ENCODE measurements at regions not wholly inside any gene's neighbourhood (a gene's known extent, or its start where the extent isn't known, plus 50 kb on each side); places are given as distances from the start of the nearest gene placed in this dataset.
A peak's percentile ranks its signal among the peaks of the same experiment; 100 is the strongest.

DNA sequence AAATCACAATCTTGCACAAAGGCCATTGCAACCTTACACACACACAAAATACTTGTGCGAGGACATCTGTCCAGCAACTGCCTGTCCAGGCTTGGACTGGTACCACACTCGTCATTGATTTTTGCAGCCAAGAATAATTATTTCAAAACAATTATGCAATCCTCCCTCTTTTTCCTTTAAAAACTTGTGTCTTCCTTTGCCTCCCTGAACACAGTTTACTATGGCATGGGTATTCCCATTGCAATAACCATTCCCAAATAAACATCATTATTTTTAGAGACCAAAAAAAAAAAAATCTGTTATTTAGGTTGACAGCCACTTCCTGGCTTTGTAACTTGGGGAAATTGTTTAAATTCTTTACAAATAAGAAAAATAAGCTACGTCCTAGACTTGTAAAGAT, 54.0 kb downstream of the C11orf91 start:
- no peak for DNase-seq

DNA sequence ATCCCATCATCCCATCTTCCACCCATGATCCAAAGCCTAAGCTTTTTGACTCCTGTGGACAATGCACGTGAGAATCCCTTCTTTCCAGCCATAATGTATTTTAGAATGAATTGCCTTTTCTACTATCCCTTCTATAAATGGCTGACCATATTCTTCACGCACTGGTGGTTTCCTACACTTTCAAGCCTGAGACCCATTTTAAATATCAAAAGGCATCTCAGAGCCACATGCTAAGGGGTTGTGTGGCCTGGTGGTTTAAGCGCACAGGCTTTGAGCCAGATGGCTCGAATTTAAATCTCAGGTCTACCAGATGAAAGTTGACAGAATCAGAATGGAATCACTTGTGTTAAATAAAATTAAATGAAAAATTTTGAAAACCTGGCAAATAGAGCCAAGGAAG, 54.5 kb downstream of the C11orf91 start:
- no peak for DNase-seq

DNA sequence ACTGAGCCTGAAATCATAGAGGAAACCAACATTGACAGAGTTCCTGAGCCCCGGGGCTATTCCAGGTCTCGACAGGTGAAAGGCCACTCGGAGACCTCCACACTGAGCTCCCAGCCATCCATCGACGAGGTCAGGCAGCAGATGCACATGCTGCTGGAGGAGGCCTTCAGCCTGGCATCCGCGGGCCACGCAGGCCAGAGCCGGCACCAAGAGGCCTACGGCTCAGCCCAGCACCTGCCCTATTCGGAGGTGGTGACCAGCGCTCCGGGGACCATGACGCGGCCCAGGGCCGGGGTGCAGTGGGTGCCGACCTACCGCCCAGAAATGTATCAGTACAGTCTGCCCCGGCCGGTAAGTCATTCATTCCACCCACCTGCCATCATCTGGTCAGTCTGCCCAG, 54.9 kb downstream of the C11orf91 start:
- no peak for DNase-seq

DNA sequence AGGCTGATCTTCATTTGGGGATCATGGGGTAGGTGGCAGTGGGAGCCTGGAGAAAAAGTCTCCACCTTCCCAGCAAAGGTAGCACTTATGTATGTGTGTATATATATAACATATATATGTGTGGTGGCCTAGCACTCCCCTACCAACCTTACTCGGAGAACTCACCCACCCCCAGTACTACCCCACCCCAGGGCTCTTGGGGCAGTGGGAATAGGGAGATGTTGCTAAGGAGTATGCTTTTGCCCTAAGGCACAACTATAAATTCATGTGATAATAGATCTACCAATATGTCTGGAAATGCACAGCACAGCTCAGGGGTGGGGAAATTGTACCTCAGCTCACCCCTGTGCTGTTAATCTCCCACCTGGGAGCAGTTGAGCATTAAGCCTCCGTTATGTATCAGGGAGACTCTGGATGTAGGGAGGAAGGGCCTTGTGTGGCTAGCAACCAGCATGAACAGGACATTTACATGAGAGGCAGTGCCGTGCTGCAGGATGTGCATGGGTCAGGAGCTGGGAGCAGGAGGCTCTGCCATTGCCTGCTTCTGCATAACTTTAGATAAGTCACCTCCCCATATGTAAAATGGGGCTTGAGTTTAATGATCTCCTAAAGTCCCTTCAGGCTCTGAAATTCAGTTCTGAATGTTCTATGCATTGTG, 57.3 kb downstream of the C11orf91 start:
- DNase-seq = no peak

DNA sequence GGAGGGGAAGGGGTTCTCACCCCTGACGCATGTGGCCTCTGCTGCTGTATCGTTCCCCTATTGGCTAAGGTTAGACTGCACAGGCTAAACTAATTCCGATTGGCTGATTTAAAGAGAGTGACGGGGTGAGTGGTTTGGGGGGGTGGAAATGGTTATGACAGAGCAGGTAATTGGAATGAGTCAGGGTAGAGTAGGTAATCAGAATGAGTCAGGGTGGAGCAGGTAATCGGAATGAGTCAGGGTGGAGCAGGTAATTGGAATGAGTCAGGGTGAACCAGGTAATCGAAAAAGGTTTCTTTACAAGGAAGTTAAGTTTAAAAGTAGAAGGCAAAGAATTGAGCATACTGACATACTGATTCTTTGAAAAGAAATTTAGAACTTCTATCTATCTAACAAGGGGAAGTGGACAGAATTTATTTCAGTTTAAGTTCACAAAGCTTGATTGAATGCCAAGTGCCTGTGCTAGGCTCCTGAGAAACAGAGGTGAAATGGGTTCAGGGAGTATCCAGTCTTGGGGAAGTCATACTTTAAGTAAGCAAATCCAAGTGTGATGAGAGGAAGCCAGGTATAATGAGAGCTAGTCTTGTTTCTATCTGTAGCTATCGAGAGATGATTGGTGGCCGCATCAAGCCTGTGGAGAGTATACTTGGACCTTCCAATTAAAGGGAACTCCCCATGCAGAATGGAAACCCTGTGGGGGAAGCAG, 58.0 kb downstream of the C11orf91 start:
- no peak for DNase-seq

DNA sequence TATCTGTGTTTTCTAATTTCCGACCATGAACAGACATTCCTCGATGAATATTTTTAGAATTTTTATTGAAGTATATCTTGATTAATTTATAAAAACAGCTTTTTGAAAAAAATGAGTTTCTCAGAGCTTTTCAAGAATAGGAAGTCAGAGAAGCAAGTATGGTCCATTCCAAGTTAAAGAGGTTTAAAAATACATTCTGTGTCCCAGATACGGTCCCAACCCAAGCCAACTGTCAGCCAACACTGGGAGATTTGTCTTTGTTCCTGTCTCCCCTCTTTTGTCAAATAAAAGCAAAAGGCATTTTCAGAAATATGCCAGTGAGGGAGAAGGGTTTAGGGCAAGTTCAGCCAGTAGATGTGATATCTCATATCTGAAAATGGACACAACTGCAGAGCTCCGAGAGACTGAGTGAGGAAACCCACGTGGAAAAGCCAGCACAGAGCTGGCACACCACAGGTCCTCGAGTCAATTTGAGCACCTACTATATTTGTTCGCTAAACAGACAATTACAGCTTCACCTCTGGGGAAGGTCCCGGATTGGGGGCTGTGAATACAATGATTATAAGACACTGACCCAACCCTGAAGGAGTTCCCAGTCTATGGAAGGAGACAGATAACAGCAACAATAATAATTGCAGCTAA, 59.8 kb downstream of the C11orf91 start:
- no peak for DNase-seq

DNA sequence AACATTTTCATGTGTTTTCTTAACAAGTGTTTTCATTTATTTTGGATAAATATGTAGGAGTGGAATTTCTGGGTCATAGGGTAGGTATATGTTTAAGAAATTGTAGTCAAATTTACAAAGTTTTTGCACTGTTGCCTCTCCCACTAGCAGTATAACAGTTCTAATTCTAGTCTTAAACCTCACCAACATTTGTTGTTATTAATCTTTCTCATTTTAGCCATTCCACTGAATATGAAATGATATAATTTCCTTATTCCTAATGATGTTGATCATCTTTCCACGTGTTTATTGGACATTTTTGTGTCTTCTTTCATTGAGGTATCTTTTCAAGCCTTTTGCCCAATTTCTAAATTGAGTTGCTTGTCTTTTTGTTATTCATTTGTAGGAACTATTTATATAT, 62.0 kb downstream of the C11orf91 start:
- no peak for DNase-seq

DNA sequence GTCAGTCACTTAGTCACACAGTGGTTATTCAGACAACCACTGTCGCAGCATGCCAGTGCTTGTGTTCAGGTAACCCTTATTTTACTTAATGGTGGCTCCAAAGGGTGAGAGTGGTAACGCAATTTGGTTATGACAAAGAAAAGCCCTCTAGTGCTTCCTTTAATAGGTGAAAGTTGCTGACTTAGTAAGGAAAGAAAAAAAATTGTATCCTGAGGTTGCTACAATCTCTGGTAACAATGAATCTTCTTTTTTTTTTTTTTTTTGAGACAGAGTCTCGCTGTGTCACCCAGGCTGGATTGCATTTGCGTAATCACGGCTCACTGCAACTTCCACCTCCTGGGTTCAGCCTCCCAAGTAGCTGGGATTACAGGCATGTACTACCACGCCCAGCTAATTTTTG, 64.5 kb downstream of the C11orf91 start:
- peak in 1 of 2 donors; percentile 50 for DNase-seq

DNA sequence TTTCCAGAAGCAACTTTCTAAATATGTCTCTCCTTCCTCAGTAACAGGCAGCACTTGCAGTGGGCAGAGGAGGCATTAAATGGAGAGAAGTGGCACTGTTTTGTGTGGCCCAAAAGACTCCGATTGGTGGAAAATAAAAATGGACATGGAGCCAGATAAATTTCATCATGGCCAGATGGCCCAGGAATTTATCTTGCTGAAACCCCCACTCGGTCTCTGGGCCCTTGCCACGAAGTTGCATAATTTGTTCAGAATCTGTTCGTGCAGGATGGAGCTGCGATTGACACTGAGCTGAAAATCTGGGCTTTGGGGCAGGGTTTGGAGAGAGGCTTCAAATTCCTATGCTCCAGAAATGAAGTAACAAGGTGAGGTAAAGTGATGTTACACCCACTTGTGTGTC, 65.5 kb downstream of the C11orf91 start:
- no peak for DNase-seq

DNA sequence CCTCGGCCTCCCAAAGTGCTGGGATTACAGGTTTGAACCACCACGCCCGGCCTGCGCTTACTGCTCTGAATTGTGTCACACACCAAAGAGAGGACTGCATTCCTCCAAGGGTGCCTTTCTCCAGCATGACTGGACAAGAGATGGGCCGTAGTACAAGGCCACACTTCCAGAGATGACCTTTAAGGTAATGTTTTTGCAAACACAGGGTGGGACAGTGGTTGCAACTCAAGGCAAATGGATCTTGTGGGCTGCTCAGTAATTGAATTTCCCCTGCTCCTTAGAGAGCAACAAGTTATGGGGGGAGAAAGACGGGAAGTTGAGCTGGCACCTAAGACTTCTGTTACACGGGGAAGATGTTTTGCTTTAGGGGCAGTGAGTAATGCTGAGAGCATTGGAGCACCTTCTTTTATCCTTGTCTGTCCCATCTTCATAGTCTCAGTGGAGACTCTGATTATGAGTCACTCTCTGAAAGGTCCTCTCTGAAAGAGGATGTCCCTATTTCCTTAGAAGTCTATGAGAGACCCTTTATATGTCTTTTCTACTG, 66.3 kb downstream of the C11orf91 start:
- DNase-seq = no peak

DNA sequence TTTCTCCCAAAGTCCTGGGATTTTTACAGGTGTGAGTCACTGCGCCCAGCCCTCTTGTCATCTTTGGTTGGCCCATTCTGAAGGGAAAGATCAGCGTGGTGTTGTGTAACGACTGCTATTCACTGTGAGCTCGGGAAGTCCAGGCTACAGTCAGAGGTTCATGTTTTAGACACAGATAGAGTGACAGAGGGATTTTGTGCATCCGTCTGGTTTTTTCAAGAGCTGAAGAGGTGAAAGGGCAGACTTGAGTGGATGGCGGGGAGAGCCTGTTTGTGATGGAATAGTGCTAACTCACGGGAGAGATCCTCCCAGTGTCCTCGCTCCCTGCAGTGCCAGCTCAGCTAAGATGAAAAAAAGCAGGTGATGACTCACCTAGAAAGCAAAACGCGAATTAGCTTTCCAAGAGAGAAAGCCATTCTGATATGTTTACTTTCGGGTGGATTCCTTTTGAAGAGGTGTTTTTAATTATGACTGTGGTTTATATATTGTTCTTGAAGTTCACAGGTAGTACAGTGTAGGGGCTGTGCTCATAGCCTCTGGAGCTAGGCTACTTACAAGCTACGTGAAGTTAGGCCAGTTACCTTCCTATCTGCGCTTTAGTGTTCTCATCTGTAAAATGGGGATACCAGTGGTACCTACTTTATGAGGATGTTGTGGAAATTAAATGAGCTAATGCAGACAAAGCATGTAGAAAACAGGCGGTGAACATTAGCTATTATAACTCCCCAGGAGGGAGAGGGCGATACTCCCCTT, 67.2 kb downstream of the C11orf91 start:
- DNase-seq = no peak

DNA sequence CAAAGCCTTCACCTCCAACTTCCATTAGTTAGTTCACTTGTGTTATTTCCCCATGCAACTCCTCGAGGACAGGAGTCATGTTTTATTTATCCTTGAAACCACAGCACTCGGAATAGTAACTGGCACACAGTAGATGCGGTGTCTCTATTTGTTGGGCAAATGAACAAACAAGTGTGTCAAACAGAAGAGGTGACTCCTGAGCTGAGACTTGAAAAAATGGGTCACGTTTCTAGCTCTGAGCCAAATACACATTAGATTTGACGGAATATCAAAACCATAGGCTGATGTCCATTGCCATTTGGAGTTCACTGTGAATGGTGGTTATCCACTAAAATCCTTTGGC, 68.9 kb downstream of the C11orf91 start:
- no peak for DNase-seq

DNA sequence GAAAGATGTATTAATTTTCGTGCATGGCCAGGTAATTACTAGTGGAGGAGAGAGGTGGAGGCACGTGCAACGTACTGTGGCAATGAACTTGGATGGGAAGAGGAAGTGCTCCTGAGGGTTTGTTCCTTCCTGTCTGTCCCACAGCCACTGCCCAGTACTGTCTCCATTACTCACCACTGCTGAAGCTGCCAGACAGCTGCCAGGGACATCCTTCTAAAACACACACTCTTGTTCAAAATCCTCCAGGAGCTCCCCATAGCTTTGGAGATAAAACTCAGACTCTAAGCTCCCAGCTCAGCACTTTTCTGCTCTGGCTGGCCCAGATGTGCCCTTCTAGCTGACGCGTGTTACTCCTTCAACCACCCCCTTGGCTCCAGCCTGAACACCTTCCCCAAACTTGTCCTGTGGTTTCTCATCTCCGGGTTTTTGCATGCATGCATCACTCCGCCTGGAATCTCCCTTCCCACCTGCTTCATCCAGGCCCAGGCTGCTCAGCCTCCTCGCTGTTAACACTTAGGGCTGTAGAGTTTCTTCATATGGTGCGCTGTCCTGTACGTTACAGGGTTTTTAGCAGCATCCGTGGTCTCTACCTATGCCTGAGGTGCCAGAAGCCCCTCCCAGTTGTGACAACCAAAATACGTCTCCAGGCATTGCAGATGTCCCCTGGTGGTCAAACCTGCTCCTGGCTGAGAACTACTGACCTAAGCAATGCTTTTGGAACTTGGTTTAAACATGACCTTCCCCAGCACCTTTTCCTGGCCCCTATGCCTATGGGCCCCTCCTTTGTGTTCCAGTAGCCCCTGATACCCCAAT, 69.5 kb downstream of the C11orf91 start:
- no peak for DNase-seq

DNA sequence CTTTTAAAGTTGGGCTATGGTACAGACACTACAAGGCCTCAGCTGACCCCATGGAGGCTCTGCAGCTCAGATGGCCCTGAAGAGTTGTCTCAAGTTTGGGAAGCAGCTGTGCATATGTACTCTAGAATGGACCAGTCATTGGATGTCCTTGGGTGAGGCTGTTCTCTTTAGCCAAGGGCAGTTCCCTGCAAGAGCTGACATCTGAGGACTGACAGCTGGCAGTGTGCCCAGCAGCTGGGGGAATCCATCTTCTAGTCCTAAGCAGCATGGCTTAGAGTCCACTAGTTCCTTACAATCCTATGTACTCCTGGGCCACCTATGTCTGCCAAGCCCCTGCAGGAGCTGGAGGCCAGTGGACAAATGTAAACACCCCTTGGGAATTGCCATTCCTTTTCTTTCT, 76.5 kb downstream of the C11orf91 start:
- no peak for DNase-seq

DNA sequence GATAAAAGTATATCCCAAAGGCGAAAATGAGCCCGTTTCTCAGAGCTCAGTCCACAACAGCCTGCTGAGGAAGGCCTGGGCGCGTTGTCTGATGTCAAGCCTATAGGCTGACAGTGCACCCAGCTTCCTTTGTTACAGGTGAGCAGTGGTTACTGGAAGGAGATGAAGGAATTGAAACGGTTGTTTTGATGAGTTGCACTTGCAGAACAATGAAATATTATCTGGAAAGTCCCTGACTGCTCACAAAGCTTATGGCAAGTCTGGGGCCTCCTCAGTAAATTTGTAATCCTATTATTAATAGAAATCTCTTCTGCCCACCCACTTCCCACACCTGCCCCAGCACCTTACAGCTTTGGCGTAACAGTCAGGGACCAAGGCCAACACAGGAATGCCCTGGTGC, 77.8 kb downstream of the C11orf91 start:
- no peak for DNase-seq

DNA sequence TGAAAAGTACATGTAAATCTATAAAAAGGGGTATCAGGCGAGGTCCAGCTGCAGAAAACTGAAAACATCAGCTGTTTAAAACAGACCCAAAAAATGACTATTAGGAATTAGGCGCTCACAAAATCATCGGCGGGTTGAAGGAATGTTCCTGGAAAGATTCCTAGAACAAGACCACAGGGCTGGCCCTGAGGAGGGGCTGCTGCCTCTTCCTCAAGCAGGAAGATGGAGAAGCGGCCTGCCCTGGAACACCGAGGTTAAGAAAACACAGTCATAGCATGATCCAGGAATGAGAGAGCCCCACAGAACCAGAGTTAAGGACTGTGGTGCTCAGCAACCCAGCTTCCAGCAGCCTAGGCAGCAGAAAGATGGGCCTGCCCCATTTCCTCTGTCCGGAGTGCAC, 78.4 kb downstream of the C11orf91 start:
- no peak for DNase-seq

DNA sequence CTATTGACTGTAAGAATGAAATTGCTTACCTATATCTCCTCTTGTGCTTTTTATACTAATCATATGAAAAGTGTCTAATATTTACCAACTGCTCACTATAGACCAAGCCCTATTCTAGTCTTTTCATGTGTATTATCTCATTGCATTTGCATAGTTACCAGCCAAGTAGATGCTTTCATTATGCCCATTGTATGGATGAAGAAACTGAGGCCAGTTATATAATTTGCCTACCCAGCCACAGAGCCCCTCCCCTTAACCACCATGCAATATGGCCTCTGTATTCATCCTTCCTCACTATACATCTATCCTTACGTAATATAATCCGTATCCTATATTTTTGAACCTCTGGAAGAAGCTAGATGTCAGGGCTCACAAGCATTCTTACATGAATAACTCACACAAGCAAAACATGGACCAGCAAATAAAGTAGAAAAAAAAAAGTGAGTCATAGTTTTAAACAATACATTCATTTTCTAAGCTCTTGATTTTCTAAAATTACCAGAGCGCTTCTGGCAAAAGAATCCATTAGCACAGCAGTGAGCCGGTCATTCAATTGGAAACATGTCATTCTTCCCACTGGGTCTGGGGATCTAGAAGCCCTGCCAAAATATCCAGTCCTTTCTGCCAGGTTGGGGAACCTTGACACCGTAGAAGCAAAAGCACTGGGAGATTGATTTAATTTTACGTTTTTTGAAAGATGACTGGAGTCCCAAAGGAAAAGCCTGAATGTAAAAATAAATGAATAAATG, 80.0 kb downstream of the C11orf91 start:
- no peak for DNase-seq

DNA sequence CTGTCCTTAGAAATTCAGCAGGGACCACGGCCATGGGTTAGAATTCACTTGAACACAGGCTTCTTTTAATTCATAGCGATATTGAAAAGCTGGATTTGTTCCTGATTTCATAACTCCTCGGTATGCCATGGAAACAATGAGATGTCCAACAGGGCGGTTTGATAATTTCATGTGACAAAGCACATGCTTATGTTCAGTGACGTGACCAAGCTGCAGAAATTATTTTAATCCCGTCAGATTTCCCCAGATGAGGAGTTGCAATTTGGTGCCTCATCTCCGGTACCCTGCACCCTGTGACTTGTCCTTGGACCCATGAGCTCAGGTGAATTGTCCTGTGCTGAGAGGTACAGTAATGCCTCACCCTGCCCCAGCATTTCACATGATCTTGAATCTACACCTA, 81.7 kb downstream of the C11orf91 start:
- DNase-seq = no peak

DNA sequence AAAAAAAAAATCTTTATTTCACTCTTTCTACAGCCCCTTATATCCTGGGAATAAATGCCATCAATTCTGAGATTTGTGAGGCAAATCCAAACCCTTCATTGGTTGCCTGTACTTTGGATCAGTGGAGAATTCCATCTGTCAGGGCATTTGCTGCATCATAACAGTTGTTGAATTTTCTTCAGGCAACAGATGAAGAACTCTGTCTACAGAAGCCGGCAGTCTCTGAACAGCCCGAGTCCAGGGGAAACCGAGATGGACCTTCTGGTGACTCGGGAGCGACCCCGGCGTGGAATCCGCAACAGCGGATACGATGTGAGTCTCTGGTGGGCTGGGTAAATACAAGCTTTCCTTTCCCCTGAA, 82.3 kb downstream of the C11orf91 start:
- no peak for DNase-seq

DNA sequence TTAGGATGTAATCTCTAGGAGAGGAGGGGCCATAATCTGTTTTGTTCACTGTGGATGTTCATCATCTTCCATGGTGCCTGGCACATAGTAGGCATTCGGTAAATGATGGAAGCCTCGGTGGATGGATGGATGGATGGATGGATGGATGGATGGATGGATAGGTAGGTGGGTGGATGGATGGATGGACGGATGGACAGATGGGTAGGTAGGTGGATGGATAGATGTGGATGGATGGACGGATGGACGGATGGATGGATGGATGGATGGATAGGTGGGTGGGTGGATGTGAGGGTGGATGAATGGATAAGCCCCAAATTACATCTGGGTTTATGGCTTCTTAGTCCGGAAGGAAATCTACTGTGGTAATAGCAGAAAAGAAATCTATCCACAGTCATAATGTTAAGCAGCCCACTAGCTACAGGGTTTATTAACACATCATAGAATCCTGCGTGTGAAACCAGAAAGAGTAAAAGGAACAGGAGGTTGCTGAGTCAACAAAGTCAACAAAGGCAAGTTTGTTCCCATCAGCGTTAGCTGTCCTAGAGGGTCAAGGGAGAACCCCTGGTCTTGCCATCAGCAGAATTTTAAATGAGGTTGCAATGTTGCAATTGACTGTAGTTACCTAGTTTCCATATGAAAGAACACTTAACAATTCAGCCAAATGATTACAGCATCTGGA, 82.8 kb downstream of the C11orf91 start:
- no peak for DNase-seq

DNA sequence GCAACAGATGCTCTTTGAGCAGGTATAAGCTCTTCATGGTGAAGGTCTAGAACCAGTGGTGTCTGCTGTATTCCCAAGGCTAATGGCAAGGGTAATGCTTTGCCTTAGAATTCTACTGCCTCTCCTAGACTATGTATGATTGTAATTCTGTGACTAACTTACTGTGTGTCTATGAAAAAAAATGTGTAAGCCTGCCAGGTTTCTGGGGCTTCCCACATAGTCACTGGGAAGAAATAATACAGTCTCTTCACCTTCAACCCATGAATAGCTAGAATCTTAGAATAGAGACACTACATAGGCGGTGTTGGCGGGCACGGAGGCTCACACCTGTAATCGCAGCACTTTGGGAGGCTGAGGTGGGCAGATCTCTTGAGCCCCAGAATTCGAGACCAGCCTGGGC, 84.1 kb downstream of the C11orf91 start:
- DNase-seq = no peak

Measured in CD4-positive, alpha-beta T cell treated with Interleukin-4 for 1 hour (primary cell).